Transverse colon (tissue), 4 donors: ENCODE measurements at regions not wholly inside any gene's neighbourhood (a gene's known extent, or its start where the extent isn't known, plus 50 kb on each side); places are given as distances from the start of the nearest gene placed in this dataset.

Source experiments
- DNase-seq: peaks from one replicate; pipeline ENCODE4 v3.0.0-alpha.2; 2019
- H3K27ac ChIP-seq, 4 donors: fragments of 200-600 bp; sonication (generic); 2 replicates each; pipeline ENCODE4 v1.5.1; 2016 to 2018; ENCODE audit warnings: inconsistent platforms in 4 of 4
- H3K27me3 ChIP-seq: fragments of 200-600 bp; sonication (generic); 2 replicates; pipeline ENCODE4 v1.5.1; 2017; ENCODE audit warnings: inconsistent platforms
- H3K36me3 ChIP-seq, 4 donors: fragments of 200-600 bp; sonication (generic); 2 replicates each; pipeline ENCODE4 v1.5.1; 2017 to 2019; ENCODE audit warnings: inconsistent platforms in 4 of 4
- H3K4me1 ChIP-seq, 4 donors: fragments of 200-600 bp; sonication (generic); 2 replicates each; pipeline ENCODE4 v1.5.1; 2017 to 2020; ENCODE audit warnings: inconsistent platforms in 4 of 4
- H3K4me3 ChIP-seq, 4 donors: fragments of 200-600 bp; sonication (generic); 1 replicate in 1 of 4; 2 replicates in 3 of 4; pipeline versions ENCODE4 v1.5.1 to v1.6.1; 2017 to 2019; ENCODE audit warnings: inconsistent platforms in 4 of 4
- H3K9me3 ChIP-seq, 2 donors: fragments of 200-600 bp; sonication (generic); 2 replicates each; pipeline ENCODE4 v1.5.1; 2017 to 2019; ENCODE audit warnings: inconsistent platforms in 2 of 2
- EP300 ChIP-seq: sonication (generic); formaldehyde crosslinking; IDR thresholded peaks from one replicate; pipeline ENCODE4 v1.6.1; 2017; ENCODE audit warnings: antibody characterized with exemption, low read depth
- POLR2A ChIP-seq: fragments of 450-650 bp; IDR thresholded peaks from one replicate; pipeline ENCODE4 v1.6.1; 2016; ENCODE audit warnings: antibody characterized with exemption, mild to moderate bottlenecking, moderate library complexity
- POLR2AphosphoS5 ChIP-seq, 3 donors: sonication (generic); formaldehyde crosslinking; IDR thresholded peaks; one replicate each; pipeline ENCODE4 v1.6.1; 2016; ENCODE audit warnings: antibody characterized with exemption in 3 of 3
- WGBS, 2 donors: methylation state at CpG; one replicate each; pipeline ENCODE4 v1.1.5; 2018; ENCODE audit warnings: low coverage in 1 of 2; 5-methylcytosine and 5-hydroxymethylcytosine counted together
- in situ Hi-C, 4 donors: fragments of 200-750 bp; cut with MboI; loops; one replicate each; pipeline versions ENCODE4 v1.15.0 to v1.15.1; 2017; ENCODE audit warnings: low sequenced_read_pairs in 3 of 4, low pct_ligation_motif_present in 1 of 4, low pct_unique_long_range_greater_than_20kb in 1 of 4
- intact Hi-C: fragments of 100-400 bp; cut with DNase I; formaldehyde crosslinking; loops from one replicate; pipeline ENCODE4 v1.15.1; 2023; ENCODE audit warnings: low total_unique reads
- TF ChIP-seq, protein P1 (sequence below), 5 experiments: fragments of 200-600 bp in 3 of 5; fragments of 450-650 bp in 2 of 5; sonication (generic) in 3 of 5; IDR thresholded peaks; 1 replicate in 2 of 5; 2 replicates in 3 of 5; pipeline ENCODE4 v1.5.1; 2016 to 2017; ENCODE audit warnings: antibody characterized with exemption in 5 of 5, inconsistent platforms in 3 of 5, mild to moderate bottlenecking in 2 of 5, moderate library complexity in 1 of 5

GRCh38 chr12:113559466-113559865, 87.8 kb upstream of the LHX5 start:
- no peaks in the 10 kb centered on the region for H3K36me3 ChIP-seq
- DNase-seq, result no peak
- intact Hi-C loops (no loop called here), in situ Hi-C loops (no loop called here)
- H3K4me1 ChIP-seq, result no peaks in the 10 kb centered on the region
- peaks cover 7% of the 10 kb centered on the region for H3K27me3 ChIP-seq
- TF ChIP-seq, protein P1, sequence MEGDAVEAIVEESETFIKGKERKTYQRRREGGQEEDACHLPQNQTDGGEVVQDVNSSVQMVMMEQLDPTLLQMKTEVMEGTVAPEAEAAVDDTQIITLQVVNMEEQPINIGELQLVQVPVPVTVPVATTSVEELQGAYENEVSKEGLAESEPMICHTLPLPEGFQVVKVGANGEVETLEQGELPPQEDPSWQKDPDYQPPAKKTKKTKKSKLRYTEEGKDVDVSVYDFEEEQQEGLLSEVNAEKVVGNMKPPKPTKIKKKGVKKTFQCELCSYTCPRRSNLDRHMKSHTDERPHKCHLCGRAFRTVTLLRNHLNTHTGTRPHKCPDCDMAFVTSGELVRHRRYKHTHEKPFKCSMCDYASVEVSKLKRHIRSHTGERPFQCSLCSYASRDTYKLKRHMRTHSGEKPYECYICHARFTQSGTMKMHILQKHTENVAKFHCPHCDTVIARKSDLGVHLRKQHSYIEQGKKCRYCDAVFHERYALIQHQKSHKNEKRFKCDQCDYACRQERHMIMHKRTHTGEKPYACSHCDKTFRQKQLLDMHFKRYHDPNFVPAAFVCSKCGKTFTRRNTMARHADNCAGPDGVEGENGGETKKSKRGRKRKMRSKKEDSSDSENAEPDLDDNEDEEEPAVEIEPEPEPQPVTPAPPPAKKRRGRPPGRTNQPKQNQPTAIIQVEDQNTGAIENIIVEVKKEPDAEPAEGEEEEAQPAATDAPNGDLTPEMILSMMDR (IDR thresholded peaks at IDR 0.05), result no peak
- TF ChIP-seq EP300, result no peak
- TF ChIP-seq POLR2A, result no peak
- TF ChIP-seq POLR2AphosphoS5 (IDR thresholded peaks at IDR 0.05), result no peak
- no peaks in the 10 kb centered on the region for H3K9me3 ChIP-seq
- no peak overlapping the region for H3K27ac ChIP-seq
- WGBS, 2 donors, result 82% methylated on average over 2 of the region's 2 CpGs; no CpG with 5 or more reads in 1 of the 2 donors
- H3K4me3 ChIP-seq, result no peak overlapping the region

DNA sequence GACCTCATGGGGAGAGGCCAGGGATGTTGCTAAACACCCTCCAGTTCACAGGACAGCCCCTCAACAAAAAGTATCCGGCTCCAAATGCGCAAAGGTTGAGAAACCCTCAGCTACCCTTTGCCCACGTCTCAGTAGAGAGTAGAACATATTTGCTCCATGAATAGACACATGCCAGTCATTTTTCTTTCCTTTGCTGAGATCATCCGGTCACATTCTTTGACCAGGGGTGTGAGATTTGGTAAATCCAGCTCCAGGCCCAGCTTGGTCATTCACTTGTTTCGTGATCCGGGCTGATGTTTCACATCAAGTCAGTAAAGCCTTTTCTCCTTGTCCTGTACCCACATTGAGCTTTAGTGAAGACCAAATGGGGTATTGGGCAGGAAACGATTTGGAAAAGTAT, 83.6 kb upstream of the LHX5 start:
- in situ Hi-C loops (no loop called here), intact Hi-C loops (no loop called here)
- 69 to 74% methylated on average over 6 to 7 of the region's 7 CpGs for WGBS, 2 donors
- H3K4me3 ChIP-seq, result no peak overlapping the region
- no peak for TF ChIP-seq POLR2AphosphoS5 (IDR thresholded peaks at IDR 0.05)
- TF ChIP-seq, protein P1 (IDR thresholded peaks at IDR 0.05), result no peak
- TF ChIP-seq EP300, result no peak
- TF ChIP-seq POLR2A, result no peak
- H3K27me3 ChIP-seq, result peaks cover 7% of the 10 kb centered on the region
- H3K9me3 ChIP-seq, result no peaks in the 10 kb centered on the region
- DNase-seq, result no peak
- no peak overlapping the region for H3K27ac ChIP-seq
- no peaks in the 10 kb centered on the region for H3K36me3 ChIP-seq
- no peaks in the 10 kb centered on the region for H3K4me1 ChIP-seq

DNA sequence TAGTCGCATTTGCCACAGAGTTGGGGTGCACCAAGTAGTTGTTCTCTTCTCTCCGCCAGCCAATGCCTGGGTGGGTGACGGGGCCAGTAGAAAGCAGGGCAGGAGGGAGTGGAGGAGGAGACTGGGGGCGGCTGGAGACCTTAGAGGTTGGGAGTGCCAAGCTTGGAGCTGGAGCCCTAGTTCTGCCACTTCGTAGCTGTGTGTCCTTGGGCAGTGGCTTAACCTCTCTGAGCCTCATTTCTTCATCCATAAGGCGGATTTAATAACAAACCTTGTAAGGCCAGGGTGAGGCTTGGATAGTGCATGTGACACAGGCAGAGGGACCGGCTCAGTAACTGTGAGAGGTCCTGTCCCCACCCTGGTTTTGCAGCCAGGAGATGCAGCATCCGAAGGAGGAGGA, 81.1 kb upstream of the LHX5 start:
- Histone ChIP-seq H3K4me3 (no peak overlapping the region), H3K9me3 (no peaks in the 10 kb centered on the region), H3K27ac (no peak overlapping the region), H3K36me3 (no peaks in the 10 kb centered on the region), H3K27me3 (peaks cover 7% of the 10 kb centered on the region), H3K4me1 (no peaks in the 10 kb centered on the region)
- in situ Hi-C loops (no loop called here), intact Hi-C loops (no loop called here)
- TF ChIP-seq, protein P1 (IDR thresholded peaks at IDR 0.05), result no peak
- TF ChIP-seq EP300, result no peak
- TF ChIP-seq POLR2AphosphoS5 (IDR thresholded peaks at IDR 0.05), result no peak
- TF ChIP-seq POLR2A, result no peak
- WGBS, 2 donors, result 70 to 100% methylated on average over 1 to 8 of the region's 8 CpGs
- no peak for DNase-seq

DNA sequence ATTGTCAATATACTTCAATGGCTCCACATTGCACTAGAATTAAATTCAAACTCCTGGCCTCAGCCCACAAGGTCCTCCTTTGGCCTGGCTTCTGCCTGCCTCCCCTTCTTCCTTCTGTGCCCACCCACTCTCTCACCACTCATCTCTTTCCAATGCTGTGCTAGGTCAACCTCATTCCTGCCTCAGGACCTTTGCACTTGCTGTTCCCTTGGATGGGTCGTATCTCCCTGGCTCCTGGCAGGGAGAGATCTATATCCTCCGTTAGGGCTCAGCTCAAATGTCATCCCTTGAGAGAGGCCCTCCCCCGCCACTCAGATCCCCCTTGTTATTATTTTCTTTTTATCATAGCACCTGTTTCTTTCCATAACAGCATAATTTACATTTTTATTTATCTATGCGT, 79.9 kb upstream of the LHX5 start:
- intact Hi-C loops, result no loop called here
- H3K4me3 ChIP-seq, result no peak overlapping the region
- no peaks in the 10 kb centered on the region for H3K36me3 ChIP-seq
- peaks cover 3% of the 10 kb centered on the region for H3K27me3 ChIP-seq
- no peak for DNase-seq
- WGBS, 2 donors, result 86% methylated on average over 4 of the region's 4 CpGs
- TF ChIP-seq POLR2A (no peak), EP300 (no peak), POLR2AphosphoS5 (IDR thresholded peaks at IDR 0.05) (no peak)
- TF ChIP-seq, protein P1 (IDR thresholded peaks at IDR 0.05), result no peak
- H3K27ac ChIP-seq, result no peak overlapping the region
- no peaks in the 10 kb centered on the region for H3K4me1 ChIP-seq
- no peaks in the 10 kb centered on the region for H3K9me3 ChIP-seq
- in situ Hi-C loops, result no loop called here
